ENCODE measurements at regions not wholly inside any gene's neighbourhood (a gene's known extent, or its start where the extent isn't known, plus 50 kb on each side); places are given as distances from the start of the nearest gene placed in this dataset.

DNA sequence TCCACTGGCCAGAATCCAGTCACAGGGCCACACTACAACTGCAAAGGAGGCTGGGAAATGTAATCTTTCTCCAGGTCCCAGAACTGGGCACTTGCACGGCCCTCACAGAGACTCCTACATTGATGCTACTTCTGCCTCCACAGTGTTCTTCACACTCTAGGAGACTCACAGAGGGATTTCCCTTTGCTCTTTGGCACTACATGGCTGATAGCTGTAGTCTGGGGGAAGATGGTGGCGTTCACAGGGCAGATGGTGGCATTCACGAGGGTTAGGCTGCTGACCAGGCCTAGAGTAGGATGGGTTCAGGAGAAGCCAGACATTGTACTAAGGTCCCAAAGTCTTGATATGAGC is 151.1 kb downstream of the NUAK1 start:
- H3K27ac ChIP-seq: no peak overlapping the region
- no peaks in the 10 kb centered on the region for H3K36me3 ChIP-seq (ENCODE audit: control insufficient read depth, insufficient read depth, low read length)
- no peaks in the 10 kb centered on the region for H3K27me3 ChIP-seq (ENCODE audit: control insufficient read depth, insufficient read depth, low read length)
- H3K79me2 ChIP-seq: no peaks in the 10 kb centered on the region
- H3K4me1 ChIP-seq: no peaks in the 10 kb centered on the region
- H3K9ac ChIP-seq: no peak overlapping the region
- no peak for TF ChIP-seq CTCF (IDR thresholded peaks at IDR 0.05)
- no peak overlapping the region for H2AFZ ChIP-seq
- no peak overlapping the region for H3K4me2 ChIP-seq (ENCODE audit: low read length)
- no peak overlapping the region for H3K4me3 ChIP-seq (ENCODE audit: low read depth, low read length)
- H3K9me3 ChIP-seq (ENCODE audit: control insufficient read depth, low read length): no peaks in the 10 kb centered on the region

GRCh38 chr12:105992849-105993740 is 145.7 kb downstream of the NUAK1 start:
- H3K9ac ChIP-seq: no peak overlapping the region
- no peaks in the 10 kb centered on the region for H3K4me1 ChIP-seq
- H3K36me3 ChIP-seq (ENCODE audit: control insufficient read depth, insufficient read depth, low read length): no peaks in the 10 kb centered on the region
- no peak overlapping the region for H3K27ac ChIP-seq
- H3K9me3 ChIP-seq (ENCODE audit: control insufficient read depth, low read length): no peaks in the 10 kb centered on the region
- no peak overlapping the region for H3K4me2 ChIP-seq (ENCODE audit: low read length)
- no peak overlapping the region for H2AFZ ChIP-seq
- no peak for TF ChIP-seq CTCF (IDR thresholded peaks at IDR 0.05)
- no peaks in the 10 kb centered on the region for H3K79me2 ChIP-seq
- H3K4me3 ChIP-seq (ENCODE audit: low read depth, low read length): no peak overlapping the region
- H3K27me3 ChIP-seq (ENCODE audit: control insufficient read depth, insufficient read depth, low read length): no peaks in the 10 kb centered on the region

DNA sequence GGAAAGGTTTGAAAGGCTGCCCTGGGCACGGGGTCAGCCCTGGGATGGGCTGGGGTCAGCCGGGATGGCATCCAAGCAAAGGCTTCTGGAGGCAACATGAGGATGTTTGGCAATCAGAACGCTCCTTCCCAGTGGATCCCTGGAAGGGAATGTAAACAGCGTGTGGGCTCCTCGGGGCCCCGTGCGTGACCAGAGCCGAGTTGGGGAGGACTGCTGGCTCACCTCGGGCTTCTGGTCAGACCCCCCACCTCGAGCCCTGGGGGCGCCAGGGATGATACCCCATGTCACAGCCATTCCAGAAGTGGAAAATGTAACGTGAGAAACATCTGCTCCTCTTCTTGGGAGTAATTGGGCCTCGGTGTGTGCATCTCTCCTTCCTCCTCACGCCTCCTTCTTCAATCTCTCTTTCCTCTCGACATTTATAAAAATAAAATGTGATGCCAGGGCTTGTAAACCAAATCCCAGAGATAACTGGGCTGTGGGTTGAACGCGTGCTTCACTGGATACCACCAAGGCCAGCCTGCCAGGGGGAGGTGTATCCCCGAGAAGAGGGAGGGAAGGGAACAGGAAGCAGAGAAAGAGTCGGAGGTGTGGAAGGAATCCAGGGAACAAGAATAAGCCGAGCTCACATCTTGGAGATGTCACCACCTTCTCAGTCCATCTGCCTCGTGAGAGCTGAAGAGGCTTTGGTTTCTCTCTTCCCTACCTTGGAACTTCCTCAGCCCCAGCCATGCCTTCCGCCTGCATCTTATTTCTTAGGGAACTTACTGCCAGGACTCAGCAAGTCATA is 144.8 kb downstream of the NUAK1 start:
- Histone ChIP-seq H3K27ac (no peak overlapping the region), H3K36me3 (ENCODE audit: control insufficient read depth, insufficient read depth, low read length) (no peaks in the 10 kb centered on the region), H3K4me1 (no peaks in the 10 kb centered on the region), H3K4me2 (ENCODE audit: low read length) (no peak overlapping the region), H3K9ac (no peak overlapping the region), H3K79me2 (no peaks in the 10 kb centered on the region), H3K4me3 (ENCODE audit: low read depth, low read length) (no peak overlapping the region), H2AFZ (no peak overlapping the region), H3K9me3 (ENCODE audit: control insufficient read depth, low read length) (no peaks in the 10 kb centered on the region), H3K27me3 (ENCODE audit: control insufficient read depth, insufficient read depth, low read length) (no peaks in the 10 kb centered on the region)
- no peak for TF ChIP-seq CTCF (IDR thresholded peaks at IDR 0.05)

- no peak overlapping the region for H2AFZ ChIP-seq
- H3K4me1 ChIP-seq: no peaks in the 10 kb centered on the region
- no peaks in the 10 kb centered on the region for H3K9me3 ChIP-seq (ENCODE audit: control insufficient read depth, low read length)
- H3K79me2 ChIP-seq: no peaks in the 10 kb centered on the region
- no peak overlapping the region for H3K4me3 ChIP-seq (ENCODE audit: low read depth, low read length)
- no peaks in the 10 kb centered on the region for H3K36me3 ChIP-seq (ENCODE audit: control insufficient read depth, insufficient read depth, low read length)
- H3K27ac ChIP-seq: no peak overlapping the region
- no peak for TF ChIP-seq CTCF (IDR thresholded peaks at IDR 0.05)
- no peaks in the 10 kb centered on the region for H3K27me3 ChIP-seq (ENCODE audit: control insufficient read depth, insufficient read depth, low read length)
- no peak overlapping the region for H3K9ac ChIP-seq
- no peak overlapping the region for H3K4me2 ChIP-seq (ENCODE audit: low read length)
These were observed 142.8 kb downstream of the NUAK1 start for GRCh38 chr12:105995961-105996431.
